Forelimb muscle (tissue), 1 donor: ENCODE measurements at regions not wholly inside any gene's neighbourhood (a gene's known extent, or its start where the extent isn't known, plus 50 kb on each side); places are given as distances from the start of the nearest gene placed in this dataset.
A peak's percentile ranks its signal among the peaks of the same experiment; 100 is the strongest.

Experiments
- DNase-seq: peaks from one replicate; pipeline ENCODE4 v3.0.0-alpha.2; 2013; ENCODE audit warnings: low read depth

DNA sequence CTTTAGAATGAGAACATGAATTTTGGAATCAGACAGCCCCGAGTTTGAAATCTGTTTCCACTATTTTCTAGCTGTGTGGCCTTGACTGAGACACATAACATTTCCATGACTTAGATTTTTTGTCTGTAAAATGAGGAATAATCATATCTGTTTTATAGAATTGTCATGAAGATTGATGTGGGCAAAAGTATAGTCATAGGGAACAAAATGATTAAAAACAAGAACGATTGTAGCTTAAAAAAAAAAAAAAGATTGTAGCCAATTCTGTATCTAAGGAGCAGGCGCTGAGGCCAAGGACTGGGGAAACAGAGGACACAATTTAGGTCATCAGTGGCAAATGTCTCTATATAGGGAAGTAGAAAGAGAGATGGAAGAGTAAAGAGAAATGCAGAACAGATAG lies 201.6 kb upstream of the C1QTNF7 start:
- DNase-seq, result no peak

DNA sequence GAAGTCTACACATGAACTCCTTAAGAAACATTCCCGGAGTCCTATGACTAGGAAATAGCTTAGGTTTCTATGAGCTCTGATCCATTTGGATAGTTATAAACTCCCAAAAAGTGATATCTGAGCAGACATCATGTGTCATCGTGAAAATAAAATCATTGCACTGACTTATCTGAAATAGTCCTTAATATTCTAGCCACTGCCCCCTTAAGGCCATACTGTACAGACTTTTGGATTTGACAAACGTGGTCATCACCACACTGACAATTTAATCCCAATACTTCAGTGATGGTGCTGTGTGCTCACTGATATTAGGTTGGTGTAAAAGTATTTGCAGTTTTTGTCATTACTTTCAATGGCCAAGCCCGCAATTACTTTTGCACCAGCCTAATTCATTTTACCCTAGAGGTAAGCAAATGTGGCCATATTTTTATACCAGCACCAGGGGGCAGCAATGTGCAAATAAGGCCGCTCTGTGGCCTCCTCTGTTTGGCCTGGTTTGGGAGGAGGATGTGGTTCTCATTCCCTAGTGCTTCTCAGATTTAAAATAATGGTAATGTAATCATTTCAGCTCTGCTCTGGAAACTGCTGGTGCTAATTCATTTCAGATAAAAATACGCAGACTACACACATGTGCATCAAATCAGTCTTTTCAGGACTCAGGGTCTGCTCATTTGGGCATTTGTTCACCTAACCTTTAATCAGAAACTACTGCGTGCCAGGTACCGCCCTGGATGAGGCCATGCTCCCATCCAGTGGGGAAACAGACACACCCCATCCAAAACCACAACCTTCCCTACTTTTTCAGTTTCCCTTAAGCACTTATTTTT lies 196.4 kb upstream of the C1QTNF7 start:
- DNase-seq, result peak; percentile 81

DNA sequence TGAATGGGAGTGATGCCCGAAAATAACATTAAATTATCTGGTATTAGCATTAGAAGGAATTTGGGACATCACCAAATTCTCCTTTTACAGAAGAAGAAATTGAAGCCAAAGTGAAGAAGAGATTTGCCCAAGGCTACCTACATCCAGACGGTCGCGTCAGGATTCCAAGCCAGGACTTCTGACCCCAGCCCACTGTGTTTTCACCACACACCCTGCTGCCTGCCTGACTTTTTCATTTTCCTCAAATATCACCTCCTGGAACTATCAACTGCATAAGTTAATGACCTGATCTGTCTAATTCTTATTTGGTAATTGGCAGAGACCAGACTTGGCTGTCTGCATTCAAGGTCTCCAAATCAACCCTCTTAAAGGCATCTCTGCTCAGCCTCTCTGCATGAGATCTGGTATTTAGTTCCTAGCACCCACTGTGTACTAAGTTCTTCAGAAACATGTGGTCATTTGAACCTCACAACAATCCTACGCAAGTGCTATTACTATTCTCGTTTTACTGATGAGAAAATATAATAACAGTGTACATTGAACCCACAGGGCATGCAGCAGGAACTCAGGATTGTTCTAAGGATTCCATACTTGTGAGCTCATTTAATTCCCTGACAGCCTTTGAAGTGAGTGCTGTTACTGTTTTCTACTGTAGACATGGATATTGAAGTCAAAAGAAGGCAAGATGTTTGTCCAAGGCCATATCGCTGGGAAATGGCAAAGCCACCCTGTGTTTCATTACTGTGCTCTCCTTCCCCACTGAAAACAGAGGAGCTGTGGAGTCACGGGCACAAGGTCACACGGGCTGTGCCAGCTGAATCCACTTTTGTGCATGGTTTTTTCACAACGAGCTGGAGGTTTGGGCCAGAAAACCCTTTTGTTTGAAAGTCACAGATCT lies 195.2 kb upstream of the C1QTNF7 start:
- DNase-seq, result no peak

DNA sequence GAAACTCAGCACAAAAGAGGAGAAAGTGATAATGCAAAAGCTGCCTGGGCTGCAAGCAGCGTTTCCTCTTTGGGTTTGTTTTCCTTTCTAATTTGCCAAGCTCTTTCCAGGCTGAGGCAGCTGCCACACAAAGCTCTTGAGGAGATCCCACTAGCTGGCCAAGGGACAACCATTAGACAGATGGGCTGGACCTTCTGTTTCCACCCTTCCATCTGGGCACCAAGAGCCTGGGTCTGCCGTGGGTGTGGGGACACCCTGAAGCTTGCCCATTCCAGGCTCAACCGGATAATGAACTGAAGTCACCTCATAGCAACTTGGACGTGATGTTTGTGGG lies 194.6 kb upstream of the C1QTNF7 start:
- DNase-seq, result no peak

DNA sequence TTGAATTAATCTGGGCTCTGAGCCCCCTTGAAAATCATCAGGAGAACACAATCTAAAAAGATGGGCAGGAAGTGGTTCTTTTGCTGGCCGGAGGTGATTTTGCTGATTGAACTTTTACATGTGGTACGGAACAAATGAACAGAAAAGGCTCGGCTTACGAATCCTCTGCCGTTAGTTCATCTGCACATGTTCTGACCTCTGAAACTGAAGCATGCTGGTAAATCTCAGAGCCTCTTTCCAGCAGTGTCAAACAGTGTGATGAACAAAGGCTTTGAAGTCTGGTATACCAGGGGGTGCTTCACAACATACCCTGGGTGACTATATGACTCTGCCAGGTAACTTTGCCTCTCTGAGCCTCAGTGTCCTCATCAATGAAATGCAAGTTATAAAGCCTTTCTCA lies 194.2 kb upstream of the C1QTNF7 start:
- no peak for DNase-seq

DNA sequence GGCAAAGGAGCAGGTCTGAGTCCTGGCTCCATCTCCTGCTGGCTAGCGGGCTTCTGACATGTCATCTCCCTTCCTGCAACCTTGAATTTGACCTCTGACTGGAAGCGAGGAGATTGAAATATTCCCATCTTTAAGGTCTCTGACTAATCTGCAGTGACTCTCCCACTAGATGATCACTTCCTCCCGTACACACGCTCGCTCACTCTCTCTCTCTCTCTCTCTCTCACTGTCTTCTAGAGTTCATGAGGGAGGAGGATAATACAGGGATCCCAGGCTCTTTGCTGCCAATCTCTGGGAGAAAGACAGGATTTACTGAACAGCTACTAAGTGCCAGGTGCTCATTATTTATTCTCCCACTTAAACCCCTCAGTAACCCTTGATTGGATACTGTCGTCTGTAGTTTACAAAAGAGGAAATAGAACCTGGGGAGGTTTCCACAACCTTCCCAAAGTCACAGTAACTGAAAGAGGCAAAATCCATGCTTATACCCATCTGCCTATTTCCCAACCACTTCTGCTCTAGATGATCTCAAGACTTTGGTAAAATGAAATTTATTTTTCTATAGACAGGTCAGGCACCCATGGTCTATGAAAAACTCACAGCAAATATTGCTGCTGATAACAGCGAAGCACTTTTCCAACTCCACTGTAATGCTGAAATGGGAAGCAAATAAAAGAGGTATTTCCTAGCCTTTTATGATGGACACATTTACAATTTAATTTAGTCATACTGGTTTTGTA lies 193.5 kb upstream of the C1QTNF7 start:
- DNase-seq, result no peak

DNA sequence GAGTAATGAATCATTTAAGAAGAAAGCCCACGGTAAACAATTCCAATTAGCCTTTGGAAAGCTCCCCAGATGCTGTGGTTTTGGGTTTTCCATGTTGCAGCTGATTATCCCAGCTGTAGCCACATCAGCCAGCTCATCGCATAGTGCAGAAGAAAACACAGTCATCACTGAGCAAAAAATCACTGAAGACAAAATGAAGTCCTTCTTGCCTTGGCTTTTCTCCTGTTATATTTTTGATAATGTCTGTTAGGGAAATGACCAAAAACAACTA lies 193.0 kb upstream of the C1QTNF7 start:
- DNase-seq, result no peak

DNA sequence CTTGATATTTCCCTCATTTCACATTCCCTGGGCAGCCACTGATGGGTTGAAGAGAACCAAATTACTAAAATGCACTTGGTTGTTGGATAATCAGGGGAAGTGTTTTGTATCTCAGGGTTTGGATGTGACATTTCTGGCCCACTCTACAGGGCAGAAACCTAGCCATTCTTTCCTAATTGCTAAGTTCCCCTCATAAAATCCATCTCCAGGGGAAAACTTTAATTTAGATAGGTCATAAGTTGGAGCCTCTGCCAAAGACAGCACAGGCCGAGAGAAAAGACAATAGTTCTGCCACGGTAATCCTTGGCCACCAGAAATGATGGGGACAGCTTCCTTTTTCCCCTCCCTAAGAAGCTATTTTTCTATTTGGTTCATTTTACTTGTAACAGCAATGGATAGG lies 192.7 kb upstream of the C1QTNF7 start:
- no peak for DNase-seq

DNA sequence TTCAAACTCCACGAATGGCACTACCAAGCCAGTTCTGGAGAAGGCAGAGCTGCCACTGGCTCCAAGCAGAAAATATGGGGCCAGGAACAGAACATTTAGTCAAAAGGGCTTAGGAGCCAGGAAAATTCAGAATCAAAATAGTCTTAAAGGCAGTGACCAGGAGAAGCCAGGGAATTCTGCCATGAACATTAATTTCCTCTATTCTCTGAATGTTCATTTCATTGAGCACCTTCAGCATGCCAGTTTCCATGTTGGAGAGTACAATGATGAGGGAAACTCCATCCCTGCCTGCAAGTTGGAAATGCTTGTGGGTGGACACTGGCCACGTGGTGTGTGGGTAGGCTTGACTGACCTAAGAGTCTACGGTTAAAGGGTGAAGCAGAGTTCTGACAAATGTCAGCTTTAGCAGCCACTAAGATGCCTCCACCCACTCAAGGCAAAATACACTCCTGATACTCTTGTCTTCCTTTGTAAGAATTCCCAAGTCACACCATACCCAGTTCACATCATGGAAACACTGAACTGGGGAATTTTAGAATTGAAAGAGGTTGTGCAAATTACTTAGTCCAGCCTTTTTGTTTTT lies 190.1 kb upstream of the C1QTNF7 start:
- no peak for DNase-seq

DNA sequence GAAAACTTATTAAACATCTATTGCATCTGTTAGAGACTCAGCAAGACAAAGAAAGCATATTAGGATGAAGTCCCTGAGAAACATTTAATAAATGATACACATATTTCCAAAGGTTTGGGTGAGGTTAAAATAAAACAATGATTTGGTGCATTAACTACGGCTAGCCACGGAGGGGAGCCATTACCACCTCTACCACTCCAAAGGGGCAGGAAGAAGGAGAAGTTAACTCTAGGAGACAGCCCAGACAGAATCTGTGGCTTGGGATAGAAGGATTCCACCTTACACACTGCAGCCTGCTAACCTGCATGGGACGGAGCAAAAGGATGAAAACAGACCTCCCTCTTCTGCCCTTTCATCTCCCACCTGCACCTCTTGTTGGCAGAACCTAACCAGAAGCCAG lies 189.1 kb upstream of the C1QTNF7 start:
- no peak for DNase-seq

DNA sequence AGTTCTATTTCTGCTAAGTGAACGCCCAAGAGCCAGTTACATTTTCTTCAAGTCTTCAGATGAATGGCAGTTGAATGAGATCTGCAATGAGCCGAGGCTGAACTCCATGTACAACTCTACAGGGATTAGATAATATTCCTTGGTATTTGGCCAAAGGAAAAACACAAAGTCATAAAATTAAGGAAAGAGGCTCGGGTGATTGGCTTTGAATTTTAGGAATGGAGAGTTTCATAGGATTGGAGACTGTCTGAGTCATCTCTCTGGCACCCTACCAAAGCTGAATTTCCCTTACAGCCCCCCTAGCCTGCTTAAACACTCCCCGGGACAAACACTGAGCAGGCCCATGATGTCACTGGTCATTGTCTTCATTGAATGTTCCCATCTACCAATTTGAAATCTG lies 188.0 kb upstream of the C1QTNF7 start:
- DNase-seq, result peak; percentile 67

DNA sequence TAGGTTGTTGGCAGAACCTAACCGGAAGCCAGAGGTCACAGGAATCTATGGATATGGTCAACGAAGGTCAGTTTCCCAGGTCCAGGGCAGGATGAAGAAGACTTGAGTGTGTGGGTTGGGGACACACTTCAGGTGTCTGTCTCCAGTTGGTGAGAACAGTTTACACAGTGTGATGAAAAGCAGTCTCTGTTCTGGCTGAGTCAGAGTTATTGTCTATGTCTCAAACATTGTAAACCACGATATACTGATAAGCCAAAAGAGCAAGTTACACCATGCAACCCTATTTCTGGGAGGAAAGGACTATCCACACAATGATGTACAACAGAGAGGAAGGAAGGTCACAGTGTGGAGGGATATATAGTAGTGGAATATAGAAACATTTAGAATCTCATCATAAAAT lies 187.1 kb upstream of the C1QTNF7 start:
- DNase-seq, result no peak

DNA sequence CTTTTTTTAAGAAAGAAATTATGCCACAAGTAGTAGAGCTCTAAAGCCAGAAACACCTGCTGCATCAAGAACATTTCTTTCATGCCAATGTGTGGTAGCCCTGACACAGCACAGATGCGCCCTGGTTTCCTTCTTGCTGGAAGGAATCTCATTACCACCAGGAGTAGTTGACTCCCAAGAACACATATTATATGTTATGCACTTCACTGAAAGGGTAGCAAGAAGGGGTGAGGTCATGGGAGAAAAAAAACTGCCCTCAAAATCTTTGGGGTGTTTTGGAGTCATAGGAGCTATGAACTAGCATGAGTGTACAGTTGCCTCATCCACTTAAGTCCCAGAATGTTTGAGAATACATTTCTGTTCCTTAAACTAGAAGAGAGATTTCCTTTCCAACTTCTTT lies 185.8 kb upstream of the C1QTNF7 start:
- DNase-seq, result no peak

DNA sequence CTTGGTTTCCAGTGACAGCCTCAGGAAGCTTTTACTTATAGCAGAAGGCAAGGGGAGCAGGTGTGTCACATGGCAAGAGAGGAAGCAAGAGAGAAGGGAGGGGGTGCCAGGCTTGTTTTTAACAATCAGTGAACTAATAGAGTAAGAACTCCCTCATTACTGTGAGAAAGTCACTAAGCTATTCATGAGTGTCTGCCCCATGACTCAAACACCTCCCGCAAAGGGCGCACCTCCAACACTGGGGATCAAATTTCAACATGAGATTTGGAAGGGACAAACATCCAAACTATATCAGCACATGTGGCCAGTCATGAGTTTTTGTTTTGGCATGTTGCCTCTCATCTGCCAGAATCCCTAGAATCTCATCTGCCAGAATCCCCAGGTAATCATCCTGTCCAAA lies 183.5 kb upstream of the C1QTNF7 start:
- no peak for DNase-seq

DNA sequence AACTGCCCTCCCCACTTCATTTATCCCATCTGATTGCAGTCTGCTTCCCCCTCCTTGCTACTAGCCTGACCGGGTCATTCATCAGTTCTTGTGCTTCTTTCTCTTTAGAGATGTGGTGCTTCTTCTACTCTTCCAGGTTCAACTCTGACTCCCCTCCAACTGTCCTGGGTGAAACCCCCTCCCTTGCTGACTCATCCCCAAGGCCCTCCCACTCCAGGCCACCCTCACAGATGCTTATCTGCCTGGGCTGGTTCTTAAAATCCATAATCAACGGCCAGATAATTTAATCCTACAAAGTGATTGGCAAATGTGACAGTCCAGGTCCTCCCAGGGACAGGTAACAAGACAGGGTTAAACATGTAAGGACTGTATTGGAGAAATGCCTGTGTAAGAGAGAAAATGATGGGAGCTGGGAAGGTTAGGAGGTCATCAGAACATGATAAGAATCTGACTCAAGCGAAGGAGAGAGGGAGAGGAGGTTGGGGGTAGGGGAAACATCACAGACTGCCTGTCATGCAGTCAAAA lies 182.8 kb upstream of the C1QTNF7 start:
- DNase-seq, result no peak

DNA sequence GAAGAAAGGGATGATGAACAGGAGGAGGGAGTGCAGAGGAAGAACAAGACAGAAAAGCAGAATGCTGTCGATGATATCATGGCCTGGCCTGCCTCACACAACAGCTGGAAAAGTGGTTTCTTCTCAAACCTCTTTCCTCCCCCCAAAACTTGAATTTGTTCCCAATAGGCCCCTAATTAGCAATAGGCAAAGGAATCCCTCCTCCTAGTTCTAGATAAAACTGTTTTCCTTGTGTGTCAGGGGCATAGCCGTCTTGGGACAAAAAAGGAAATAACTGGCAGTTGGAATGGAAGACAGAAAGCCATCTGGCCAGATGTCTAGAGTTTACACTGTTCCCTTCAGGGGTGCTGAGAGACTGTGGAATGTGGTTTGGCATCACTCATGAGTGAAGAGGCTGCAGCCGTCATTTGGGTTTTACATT lies 177.8 kb upstream of the C1QTNF7 start:
- no peak for DNase-seq

DNA sequence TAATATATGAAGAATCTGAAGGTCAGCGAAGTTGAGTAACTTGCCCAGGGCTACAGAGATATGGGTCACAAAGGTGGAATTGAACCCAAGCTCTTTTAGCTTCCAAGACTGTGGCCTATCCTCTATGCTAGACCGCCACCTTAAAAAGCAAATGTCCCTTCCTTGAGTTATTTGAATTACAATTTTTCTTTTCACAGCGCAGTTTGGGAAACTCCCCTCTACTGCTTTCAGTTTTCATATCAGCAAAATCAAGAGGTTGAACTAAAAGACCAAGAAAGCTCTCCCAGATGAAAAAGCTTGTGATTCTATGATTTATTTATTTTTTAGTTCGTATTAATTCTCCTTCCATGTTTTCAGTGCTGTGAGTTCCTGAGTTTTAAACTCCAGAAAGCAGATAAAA lies 174.5 kb upstream of the C1QTNF7 start:
- DNase-seq, result no peak

DNA sequence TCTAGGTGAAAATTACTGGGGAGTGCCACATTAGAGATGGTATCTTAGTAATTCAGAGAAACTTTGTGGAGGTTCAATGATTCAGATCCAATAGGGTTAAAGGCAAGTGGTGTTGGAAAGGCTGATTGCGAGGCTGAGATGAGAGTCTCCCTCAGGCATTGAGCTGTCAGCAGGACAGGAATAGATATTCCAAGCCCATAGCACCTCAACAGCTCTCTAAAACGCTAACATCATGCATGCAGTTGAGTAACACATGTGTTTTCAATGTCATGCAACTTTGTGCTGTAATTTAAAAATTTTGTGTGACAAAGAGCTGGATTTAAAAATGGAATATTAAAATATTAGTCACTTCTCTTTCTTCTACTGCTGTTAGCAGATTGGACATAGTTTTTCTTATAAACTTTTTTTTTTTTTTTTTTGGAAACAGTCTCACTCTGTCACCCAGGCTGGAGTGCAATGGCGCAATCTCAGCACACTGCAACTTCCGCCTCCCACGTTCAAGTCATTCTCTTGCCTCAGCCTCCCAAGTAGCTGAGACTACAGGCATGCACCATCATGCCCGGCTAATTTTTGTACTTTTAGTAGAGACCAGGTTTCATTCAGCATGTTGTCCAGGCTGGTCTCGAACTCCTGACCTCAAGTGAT lies 173.5 kb upstream of the C1QTNF7 start:
- no peak for DNase-seq

DNA sequence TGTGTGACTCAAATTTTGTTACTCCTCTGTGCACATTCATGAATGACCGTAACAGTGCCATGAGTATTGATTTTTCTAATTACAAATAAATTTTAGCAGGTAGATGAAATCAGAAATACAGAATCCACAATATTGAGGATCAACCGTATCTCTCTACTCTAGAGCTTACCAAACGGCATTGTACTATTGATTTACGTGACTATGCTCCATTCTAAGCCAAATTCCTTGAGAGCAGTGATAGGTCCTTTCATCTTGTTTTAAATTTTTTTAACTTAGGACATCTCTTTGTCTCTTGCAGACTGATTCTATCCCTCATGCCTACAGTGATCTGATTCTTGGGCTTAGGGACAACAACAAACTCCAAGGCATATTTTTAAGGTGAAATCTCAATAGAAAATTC lies 172.3 kb upstream of the C1QTNF7 start:
- DNase-seq, result no peak

DNA sequence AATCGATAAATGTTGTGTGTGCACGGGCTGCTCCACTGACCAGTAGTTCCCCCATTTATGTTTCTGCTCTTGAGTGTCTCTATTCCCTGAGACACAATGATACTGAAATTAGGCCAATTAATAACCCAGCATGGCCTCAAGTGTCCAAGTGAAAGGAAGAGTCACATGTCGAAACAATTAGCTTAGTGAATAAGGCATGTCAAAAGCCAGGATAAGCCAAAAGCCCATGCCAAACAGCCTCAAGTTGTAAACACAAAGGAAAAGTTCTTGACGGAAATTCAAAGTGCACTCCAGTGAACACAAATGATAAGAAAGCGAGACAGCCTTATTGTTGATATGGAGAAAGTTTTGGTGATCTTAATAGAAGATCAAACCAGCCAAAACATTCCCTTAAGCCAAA lies 167.1 kb upstream of the C1QTNF7 start:
- DNase-seq, result no peak

DNA sequence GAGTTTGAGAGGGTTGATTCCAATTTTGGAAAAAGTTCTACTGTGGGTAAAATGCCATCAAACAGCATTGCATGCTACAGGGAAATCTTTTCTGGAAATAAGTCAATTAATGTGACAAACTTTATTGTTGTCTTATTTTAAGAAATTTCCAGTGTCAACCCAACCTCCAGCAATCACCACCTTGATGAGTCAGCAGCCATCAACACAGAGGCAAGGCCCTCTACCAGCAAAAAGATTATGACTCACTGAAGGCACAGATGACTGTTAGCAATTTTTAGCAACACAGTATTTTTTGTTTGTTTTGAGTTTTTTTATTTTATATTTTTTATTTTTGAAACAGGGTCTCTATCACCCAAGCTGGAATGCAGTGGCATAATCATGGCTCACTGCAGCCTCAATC lies 165.4 kb upstream of the C1QTNF7 start:
- DNase-seq, result no peak

DNA sequence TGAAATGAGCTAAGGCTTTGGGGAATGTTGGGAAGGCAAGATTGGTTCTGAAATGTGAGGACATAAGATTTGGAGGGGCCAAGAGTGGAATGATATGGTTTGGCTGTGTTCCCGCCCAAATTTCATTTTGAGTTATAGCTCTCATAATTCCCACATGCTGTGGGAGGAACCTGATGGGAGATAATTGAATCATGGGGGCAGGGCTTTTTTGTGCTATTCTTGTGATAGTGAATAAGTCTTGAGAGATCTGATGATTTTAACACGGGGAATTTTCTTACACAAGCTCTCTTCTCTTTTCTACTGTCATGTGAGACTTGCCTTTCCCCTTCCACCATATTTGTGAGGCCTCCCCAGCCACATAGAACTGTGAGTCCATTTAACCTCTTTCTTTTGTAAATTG lies 157.6 kb upstream of the C1QTNF7 start:
- DNase-seq, result no peak
